ENCODE measurements at regions not wholly inside any gene's neighbourhood (a gene's known extent, or its start where the extent isn't known, plus 50 kb on each side); places are given as distances from the start of the nearest gene placed in this dataset.

GRCh38 chr1:192943108-192943507, 116.1 kb downstream of the UCHL5 start:
- Mint-ChIP-seq H3K4me3 (no peak overlapping the region), H3K4me1 (no peaks in the 10 kb centered on the region; the same call in 1 of the 2 replicates), H3K27me3 (ENCODE audit: low read depth) (no peaks in the 10 kb centered on the region), H3K36me3 (no peaks in the 10 kb centered on the region), H3K9me3 (no peaks in the 10 kb centered on the region), H3K27ac (no peak overlapping the region)
- POLR2A ChIA-PET = no interaction called here
- TF ChIP-seq, protein P1, sequence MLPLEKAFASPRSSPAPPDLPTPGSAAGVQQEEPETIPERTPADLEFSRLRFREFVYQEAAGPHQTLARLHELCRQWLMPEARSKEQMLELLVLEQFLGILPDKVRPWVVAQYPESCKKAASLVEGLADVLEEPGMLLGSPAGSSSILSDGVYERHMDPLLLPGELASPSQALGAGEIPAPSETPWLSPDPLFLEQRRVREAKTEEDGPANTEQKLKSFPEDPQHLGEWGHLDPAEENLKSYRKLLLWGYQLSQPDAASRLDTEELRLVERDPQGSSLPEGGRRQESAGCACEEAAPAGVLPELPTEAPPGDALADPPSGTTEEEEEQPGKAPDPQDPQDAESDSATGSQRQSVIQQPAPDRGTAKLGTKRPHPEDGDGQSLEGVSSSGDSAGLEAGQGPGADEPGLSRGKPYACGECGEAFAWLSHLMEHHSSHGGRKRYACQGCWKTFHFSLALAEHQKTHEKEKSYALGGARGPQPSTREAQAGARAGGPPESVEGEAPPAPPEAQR (CRISPR knock-in tag; IDR thresholded peaks at IDR 0.05) = no peak
- TF ChIP-seq KAT7 (CRISPR knock-in tag; IDR thresholded peaks at IDR 0.05; ENCODE audit: borderline replicate concordance) (no peak), NR3C1 (CRISPR knock-in tag; conservative IDR thresholded peaks at IDR 0.05; ENCODE audit: low read depth) (no peak), ZNF396 (CRISPR knock-in tag; IDR thresholded peaks at IDR 0.05; ENCODE audit: borderline replicate concordance) (no peak), PRRX2 (CRISPR knock-in tag; IDR thresholded peaks at IDR 0.05) (no peak), GRHL2 (CRISPR knock-in tag; IDR thresholded peaks at IDR 0.05; ENCODE audit: insufficient replicate concordance, severe bottlenecking) (no peak), RORB (CRISPR knock-in tag; IDR thresholded peaks at IDR 0.05) (no peak), ELF4 (CRISPR knock-in tag; IDR thresholded peaks at IDR 0.05; ENCODE audit: low read depth) (no peak)
- TF ChIP-seq, protein P2, sequence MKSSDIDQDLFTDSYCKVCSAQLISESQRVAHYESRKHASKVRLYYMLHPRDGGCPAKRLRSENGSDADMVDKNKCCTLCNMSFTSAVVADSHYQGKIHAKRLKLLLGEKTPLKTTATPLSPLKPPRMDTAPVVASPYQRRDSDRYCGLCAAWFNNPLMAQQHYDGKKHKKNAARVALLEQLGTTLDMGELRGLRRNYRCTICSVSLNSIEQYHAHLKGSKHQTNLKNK (CRISPR knock-in tag; IDR thresholded peaks at IDR 0.05) = no peak
- ATAC-seq (no peak), DNase-seq (ENCODE audit: low spot score) (no peak)
- CTCF ChIA-PET = interaction anchor here (0.7 kb wide), 1 partner anchor 136 kb away, joined by 3 read pairs; no protein-coding TSS in a partner anchor

GRCh38 chr1:192943522-192943921, 115.6 kb downstream of the UCHL5 start:
- ChIA-PET POLR2A (no interaction called here), CTCF (interaction anchor here (0.7 kb wide), 1 partner anchor 136 kb away, joined by 3 read pairs; no protein-coding TSS in a partner anchor)
- H3K9me3 Mint-ChIP-seq = no peaks in the 10 kb centered on the region
- H3K36me3 Mint-ChIP-seq = no peaks in the 10 kb centered on the region
- DNase-seq (ENCODE audit: low spot score) (no peak), ATAC-seq (no peak)
- no peak overlapping the region for H3K27ac Mint-ChIP-seq
- H3K4me3 Mint-ChIP-seq = no peak overlapping the region
- H3K4me1 Mint-ChIP-seq = no peaks in the 10 kb centered on the region; the same call in 1 of the 2 replicates
- H3K27me3 Mint-ChIP-seq (ENCODE audit: low read depth) = no peaks in the 10 kb centered on the region
- TF ChIP-seq RORB (CRISPR knock-in tag; IDR thresholded peaks at IDR 0.05) = no peak
- TF ChIP-seq, protein P1 (CRISPR knock-in tag; IDR thresholded peaks at IDR 0.05) = no peak

DNA sequence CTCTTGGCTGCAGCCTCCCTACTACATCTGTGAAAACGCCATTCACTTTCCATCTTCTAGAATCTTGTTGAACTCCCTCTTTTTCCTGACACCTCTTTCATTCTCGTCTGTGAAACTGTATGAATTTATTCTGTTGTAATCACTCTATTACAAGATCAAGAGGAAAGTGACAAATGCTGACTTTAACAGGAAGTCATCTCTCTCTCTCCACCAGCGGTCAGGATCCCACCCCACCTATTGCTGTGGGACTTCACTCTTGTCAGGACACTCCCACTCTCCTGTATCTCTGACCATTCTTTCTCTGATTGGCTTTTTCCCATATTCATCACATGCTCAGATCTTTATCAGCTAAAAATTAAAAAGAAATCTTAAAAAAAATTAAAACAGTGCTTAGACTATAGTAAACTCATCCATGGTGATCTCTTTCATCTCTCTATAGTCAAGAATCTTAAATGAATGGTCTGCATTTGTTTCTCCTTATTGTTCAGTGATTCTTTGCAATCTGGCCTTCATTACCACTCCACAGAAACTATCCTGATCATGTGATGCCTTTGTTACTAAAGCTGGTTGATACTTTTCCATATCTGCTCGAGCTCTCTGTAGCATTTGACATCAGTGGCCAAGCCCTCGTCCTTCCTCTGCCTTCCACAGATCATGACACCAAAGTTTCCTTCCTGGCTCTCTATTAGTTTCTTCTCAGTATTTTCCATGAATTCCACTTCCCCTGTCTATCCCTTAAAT, 113.6 kb downstream of the UCHL5 start:
- TF ChIP-seq ZNF219 (CRISPR knock-in tag; IDR thresholded peaks at IDR 0.05; ENCODE audit: borderline replicate concordance) (no peak), ZBTB21 (CRISPR knock-in tag; IDR thresholded peaks at IDR 0.05; ENCODE audit: borderline replicate concordance) (no peak), NR1H2 (CRISPR knock-in tag; IDR thresholded peaks at IDR 0.05) (no peak), E2F5 (CRISPR knock-in tag; IDR thresholded peaks at IDR 0.05) (no peak), ZNF671 (CRISPR knock-in tag; IDR thresholded peaks at IDR 0.05) (no peak), ZNF138 (CRISPR knock-in tag; conservative IDR thresholded peaks at IDR 0.05) (no peak), ZNF532 (CRISPR knock-in tag; IDR thresholded peaks at IDR 0.05; ENCODE audit: borderline replicate concordance) (no peak), SOX15 (CRISPR knock-in tag; IDR thresholded peaks at IDR 0.05) (no peak)
- TF ChIP-seq, protein P3, sequence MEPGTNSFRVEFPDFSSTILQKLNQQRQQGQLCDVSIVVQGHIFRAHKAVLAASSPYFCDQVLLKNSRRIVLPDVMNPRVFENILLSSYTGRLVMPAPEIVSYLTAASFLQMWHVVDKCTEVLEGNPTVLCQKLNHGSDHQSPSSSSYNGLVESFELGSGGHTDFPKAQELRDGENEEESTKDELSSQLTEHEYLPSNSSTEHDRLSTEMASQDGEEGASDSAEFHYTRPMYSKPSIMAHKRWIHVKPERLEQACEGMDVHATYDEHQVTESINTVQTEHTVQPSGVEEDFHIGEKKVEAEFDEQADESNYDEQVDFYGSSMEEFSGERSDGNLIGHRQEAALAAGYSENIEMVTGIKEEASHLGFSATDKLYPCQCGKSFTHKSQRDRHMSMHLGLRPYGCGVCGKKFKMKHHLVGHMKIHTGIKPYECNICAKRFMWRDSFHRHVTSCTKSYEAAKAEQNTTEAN (CRISPR knock-in tag; IDR thresholded peaks at IDR 0.05) = no peak
- no peak for DNase-seq (ENCODE audit: low spot score)
- Mint-ChIP-seq H3K4me1 (no peaks in the 10 kb centered on the region), H3K36me3 (no peaks in the 10 kb centered on the region), H3K27me3 (ENCODE audit: low read depth) (no peaks in the 10 kb centered on the region), H3K9me3 (no peaks in the 10 kb centered on the region), H3K4me3 (no peak overlapping the region), H3K27ac (no peak overlapping the region)
- ATAC-seq = no peak
- ChIA-PET POLR2A (no interaction called here), CTCF (no interaction called here)

Data from WTC11 (cell line).